22Rv1 (cell line): ENCODE measurements at regions not wholly inside any gene's neighbourhood (a gene's known extent, or its start where the extent isn't known, plus 50 kb on each side); places are given as distances from the start of the nearest gene placed in this dataset.

Source experiments
- H3K27ac ChIP-seq: fragments of 450-650 bp; 2 replicates; pipeline ENCODE4 v1.5.1; 2017
- ZFX ChIP-seq: fragments of 450-650 bp; IDR thresholded peaks from 2 replicates; pipeline ENCODE4 v1.6.1; 2017; ENCODE audit warnings: antibody characterized with exemption, borderline replicate concordance
- TF ChIP-seq, protein P1 (sequence below): fragments of 450-650 bp; IDR thresholded peaks from 2 replicates; pipeline ENCODE4 v1.5.1; 2017; ENCODE audit warnings: mild to moderate bottlenecking

DNA sequence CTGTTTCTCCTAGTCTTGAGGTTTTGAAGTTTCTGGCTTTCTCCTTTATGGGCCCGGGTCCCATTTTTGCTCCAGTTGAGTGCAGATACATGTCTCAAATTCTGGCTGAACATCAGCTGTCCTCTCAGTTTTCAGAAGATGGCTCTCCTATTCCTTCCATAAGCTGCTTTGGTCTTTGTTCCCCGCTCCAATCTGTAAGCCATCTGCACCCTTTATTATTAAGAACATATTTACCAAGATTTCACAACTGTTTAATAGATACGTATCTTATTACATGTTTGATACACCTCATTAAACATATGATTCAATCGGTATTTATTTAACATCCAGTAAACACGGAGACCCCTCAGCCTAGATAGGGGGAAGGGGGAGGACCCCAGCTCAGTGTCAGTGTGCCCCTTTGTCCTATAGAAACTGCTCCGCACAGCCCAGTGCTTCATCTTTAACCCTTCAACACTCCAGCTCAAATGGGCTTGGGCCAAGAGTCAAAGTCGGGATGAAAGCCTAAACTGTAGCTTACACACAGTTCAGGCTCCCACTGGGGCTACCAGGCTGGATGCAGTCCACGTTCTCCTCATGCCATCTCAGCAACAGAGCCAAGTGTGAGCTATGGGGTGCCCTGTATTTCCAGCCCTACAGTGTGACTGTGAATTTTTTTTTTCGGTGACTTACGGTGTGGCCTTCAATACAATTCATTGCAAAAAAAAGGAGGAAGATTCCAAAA is 166.0 kb upstream of the ZFHX3 start:
- TF ChIP-seq, protein P1, sequence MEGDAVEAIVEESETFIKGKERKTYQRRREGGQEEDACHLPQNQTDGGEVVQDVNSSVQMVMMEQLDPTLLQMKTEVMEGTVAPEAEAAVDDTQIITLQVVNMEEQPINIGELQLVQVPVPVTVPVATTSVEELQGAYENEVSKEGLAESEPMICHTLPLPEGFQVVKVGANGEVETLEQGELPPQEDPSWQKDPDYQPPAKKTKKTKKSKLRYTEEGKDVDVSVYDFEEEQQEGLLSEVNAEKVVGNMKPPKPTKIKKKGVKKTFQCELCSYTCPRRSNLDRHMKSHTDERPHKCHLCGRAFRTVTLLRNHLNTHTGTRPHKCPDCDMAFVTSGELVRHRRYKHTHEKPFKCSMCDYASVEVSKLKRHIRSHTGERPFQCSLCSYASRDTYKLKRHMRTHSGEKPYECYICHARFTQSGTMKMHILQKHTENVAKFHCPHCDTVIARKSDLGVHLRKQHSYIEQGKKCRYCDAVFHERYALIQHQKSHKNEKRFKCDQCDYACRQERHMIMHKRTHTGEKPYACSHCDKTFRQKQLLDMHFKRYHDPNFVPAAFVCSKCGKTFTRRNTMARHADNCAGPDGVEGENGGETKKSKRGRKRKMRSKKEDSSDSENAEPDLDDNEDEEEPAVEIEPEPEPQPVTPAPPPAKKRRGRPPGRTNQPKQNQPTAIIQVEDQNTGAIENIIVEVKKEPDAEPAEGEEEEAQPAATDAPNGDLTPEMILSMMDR = no peak
- no peak for TF ChIP-seq ZFX
- no peak overlapping the region for H3K27ac ChIP-seq

DNA sequence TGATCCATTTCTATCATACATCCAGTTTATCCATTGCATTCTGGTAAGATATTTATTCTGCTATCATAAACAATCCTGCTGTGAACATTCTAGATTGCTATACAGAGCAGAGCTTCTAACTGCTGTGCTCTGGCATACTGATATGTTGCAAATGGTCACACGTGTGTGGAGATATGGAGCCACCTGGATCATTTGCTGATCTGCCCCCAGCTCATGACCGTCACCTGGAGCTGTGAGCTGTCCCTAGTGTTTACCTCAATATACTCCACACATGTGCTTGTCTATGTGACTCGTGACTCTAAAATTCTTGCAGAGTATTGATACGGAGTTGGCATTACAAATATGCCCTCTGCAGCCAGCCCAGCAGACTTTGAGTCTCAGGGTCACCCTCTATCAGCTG is 164.5 kb upstream of the ZFHX3 start:
- TF ChIP-seq, protein P1 = no peak
- no peak for TF ChIP-seq ZFX
- no peak overlapping the region for H3K27ac ChIP-seq

DNA sequence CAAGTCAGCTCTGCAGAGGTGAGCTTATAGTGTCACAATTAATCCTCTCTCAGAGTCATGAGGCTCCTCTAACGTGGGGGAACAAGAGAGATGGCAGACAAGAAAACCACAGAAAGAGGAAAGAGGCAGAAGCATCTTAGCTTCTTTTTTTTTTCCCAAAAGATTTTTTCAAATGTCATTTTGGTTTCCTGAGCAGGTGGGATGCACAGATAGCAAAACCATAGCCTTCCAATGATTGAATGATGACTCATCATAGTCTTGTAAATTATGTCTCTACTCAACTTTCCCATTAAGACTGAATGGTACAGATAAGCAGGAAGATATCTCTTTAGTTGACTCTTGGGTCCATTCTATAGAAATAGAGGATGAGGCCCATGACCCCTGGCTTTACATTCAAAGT is 162.8 kb upstream of the ZFHX3 start:
- H3K27ac ChIP-seq = no peak overlapping the region
- TF ChIP-seq, protein P1 = no peak
- no peak for TF ChIP-seq ZFX

DNA sequence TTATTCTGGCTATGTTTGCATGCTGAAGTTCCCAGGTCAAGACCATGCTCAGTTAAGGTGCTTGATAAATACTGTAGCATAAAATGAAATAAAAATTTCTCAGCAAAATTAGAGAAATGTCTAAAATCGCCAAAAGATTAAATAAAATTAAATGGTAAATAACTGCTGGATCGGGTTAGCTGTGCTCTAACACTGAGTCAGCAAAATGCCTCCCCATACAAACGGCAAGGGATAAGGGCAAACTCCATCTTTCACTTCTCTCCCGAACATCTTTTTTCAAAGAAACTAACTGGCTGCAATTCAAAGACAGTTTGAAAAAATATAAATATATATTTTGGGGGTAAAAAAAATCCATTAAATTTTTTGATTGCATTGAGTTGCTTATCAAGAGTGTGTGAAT is 162.2 kb upstream of the ZFHX3 start:
- H3K27ac ChIP-seq = no peak overlapping the region
- TF ChIP-seq, protein P1 = no peak
- no peak for TF ChIP-seq ZFX

DNA sequence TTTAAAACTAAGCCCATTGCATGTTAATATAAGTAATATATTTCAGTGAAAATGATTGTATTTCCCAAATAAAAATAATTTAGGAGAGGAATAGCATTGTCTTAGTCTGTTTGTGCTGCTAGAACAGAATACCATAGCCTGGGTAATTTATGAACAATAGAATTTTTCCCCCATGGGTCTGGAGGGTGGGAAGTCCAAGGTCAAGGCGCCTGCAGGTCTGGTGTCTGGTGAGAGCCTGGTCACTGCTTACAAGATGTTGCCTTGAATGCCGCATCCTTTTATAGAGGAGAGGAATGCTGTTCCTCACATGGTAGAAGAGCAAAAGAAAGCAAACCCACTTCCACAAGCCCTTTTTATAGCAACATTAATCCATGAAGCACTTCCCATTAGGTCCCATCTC is 161.3 kb upstream of the ZFHX3 start:
- TF ChIP-seq, protein P1 = no peak
- TF ChIP-seq ZFX = no peak
- no peak overlapping the region for H3K27ac ChIP-seq

DNA sequence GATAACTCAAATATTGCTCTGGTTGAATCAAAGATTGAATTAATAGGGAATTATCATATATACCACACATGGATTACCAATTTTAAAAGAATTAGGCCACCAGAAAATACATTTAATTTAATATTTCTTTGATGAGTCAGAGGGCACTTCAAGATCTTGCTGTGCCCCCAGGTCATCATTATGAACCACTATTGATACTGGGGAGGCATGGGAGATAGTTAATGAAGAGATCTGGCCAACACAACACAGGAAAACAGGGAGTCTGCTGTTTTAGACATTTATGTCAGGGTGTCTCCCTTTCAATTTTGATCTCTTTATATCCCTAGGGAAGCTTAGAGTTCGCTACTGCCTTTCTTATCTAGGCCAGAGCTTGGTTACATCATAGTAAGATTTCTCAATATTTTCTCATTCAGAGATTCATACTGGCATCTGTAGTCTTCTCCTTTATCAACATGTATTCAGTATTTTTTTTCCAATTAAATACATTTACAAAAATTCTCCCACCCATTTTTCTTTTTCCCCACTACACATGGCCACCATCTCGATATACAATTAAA is 158.3 kb upstream of the ZFHX3 start:
- no peak overlapping the region for H3K27ac ChIP-seq
- no peak for TF ChIP-seq ZFX
- TF ChIP-seq, protein P1 = no peak

DNA sequence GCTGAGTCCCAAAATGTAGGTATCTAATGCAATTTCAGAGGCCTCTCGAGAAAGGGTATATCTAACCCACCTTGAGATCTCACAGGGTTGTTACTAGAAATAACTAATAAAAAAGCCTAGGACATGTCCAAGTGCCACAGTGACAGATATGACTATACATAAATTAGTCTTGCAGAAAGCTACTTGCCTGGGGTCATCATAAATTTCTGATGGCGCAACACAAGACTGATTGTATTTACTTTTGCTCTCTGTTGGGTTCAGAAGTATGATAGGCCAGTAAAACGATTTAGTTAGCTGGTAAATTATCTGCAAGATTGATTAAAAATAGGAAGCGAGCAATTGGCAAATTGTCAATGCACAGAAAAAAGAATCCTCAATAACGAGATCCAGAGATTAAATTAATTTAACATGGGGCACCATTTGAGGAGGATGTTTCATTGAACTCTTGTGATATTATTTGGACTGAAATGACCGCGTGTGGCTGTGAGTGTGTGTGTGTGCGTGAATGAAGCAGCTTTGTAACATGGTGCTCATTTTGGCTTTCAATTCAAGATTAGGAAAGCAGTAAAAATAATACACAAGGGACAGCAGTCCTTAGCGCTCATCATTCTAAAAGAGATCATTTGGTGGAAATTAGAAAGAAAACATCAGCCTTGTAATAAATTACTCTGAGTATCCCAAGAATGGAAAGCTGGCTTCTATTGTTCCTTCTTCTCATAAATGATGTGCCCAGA is 157.4 kb upstream of the ZFHX3 start:
- no peak overlapping the region for H3K27ac ChIP-seq
- no peak for TF ChIP-seq ZFX
- TF ChIP-seq, protein P1 = no peak
